IPS DF 19.7 (cell line): ENCODE measurements at regions not wholly inside any gene's neighbourhood (a gene's known extent, or its start where the extent isn't known, plus 50 kb on each side); places are given as distances from the start of the nearest gene placed in this dataset.

Experiments
- DNase-seq: peaks from one replicate; pipeline ENCODE4 v3.0.0-alpha.2; 2013; ENCODE audit warnings: low read depth, low spot score

- DNase-seq = no peak
Measured at GRCh38 chr14:98685725-98686124, 586.3 kb downstream of the BCL11B start.

GRCh38 chr14:98688446-98688845 is 583.6 kb downstream of the BCL11B start:
- no peak for DNase-seq

- DNase-seq = no peak
Measured at GRCh38 chr14:98689951-98690350, 582.0 kb downstream of the BCL11B start.

GRCh38 chr14:98692832-98693231 is 579.2 kb downstream of the BCL11B start:
- no peak for DNase-seq

GRCh38 chr14:98694541-98694940 is 577.5 kb downstream of the BCL11B start:
- DNase-seq = no peak

GRCh38 chr14:98695809-98696208 is 576.2 kb downstream of the BCL11B start:
- no peak for DNase-seq

GRCh38 chr14:98698341-98698740 is 573.7 kb downstream of the BCL11B start:
- DNase-seq = no peak

- no peak for DNase-seq
Measured at GRCh38 chr14:98700748-98701147, 571.2 kb downstream of the BCL11B start.

- DNase-seq = no peak
Measured at GRCh38 chr14:98701377-98701776, 570.6 kb downstream of the BCL11B start.

GRCh38 chr14:98704441-98704840 is 567.6 kb downstream of the BCL11B start:
- no peak for DNase-seq

- no peak for DNase-seq
Measured at GRCh38 chr14:98705871-98706300, 566.1 kb downstream of the BCL11B start.

- no peak for DNase-seq
Measured at GRCh38 chr14:98707522-98707921, 564.5 kb downstream of the BCL11B start.

GRCh38 chr14:98708555-98708954 is 563.4 kb downstream of the BCL11B start:
- no peak for DNase-seq

- no peak for DNase-seq
Measured at GRCh38 chr14:98711453-98711852, 560.5 kb downstream of the BCL11B start.

GRCh38 chr14:98714626-98715425 is 557.2 kb downstream of the BCL11B start:
- DNase-seq = no peak

- DNase-seq = no peak
Measured at GRCh38 chr14:98716133-98716532, 555.9 kb downstream of the BCL11B start.

- no peak for DNase-seq
Measured at GRCh38 chr14:98721061-98721460, 550.9 kb downstream of the BCL11B start.

- no peak for DNase-seq
Measured at GRCh38 chr14:98724734-98725133, 547.3 kb downstream of the BCL11B start.

- no peak for DNase-seq
Measured at GRCh38 chr14:98725191-98725590, 546.8 kb downstream of the BCL11B start.

GRCh38 chr14:98725676-98726075 is 546.3 kb downstream of the BCL11B start:
- DNase-seq = no peak

- no peak for DNase-seq
Measured at GRCh38 chr14:98726585-98727405, 545.2 kb downstream of the BCL11B start.

- no peak for DNase-seq
Measured at GRCh38 chr14:98728024-98728423, 544.0 kb downstream of the BCL11B start.

GRCh38 chr14:98728836-98729235 is 543.2 kb downstream of the BCL11B start:
- DNase-seq = no peak
